GM12878 (cell line): ENCODE measurements at regions not wholly inside any gene's neighbourhood (a gene's known extent, or its start where the extent isn't known, plus 50 kb on each side); places are given as distances from the start of the nearest gene placed in this dataset.

Source experiments
- ATAC-seq: fragments of 200-7000 bp; cut with Tn5 transposase; 3 replicates; pipeline ENCODE4 v1.9.1; 2020; ENCODE audit warnings: mild to moderate bottlenecking, moderate library complexity
- BruUV-seq: library from RNA; stranded (reverse); fragments of 400-500 nt; replicated peaks from 2 replicates; lab custom pipeline; 2021; lab: Mats Ljungman, UMichigan
- CTCF ChIA-PET: fragments of 300-600 bp; sonication (Branson Sonifier 250); formaldehyde crosslinking; extraction: SDS; loops from one replicate; lab custom pipeline; 2021; ENCODE audit warnings: inconsistent platforms; lab: Yijun Ruan, JAX
- POLR2A ChIA-PET: fragments of 350-600 bp; formaldehyde crosslinking; extraction: SDS; loops from one replicate; lab custom pipeline; 2021; ENCODE audit warnings: inconsistent platforms; lab: Charles Lee
- RAD21 ChIA-PET: fragments of 300-600 bp; sonication (Branson Sonifier 250); formaldehyde crosslinking; loops from one replicate; lab custom pipeline; 2023; ENCODE audit warnings: antibody characterized with exemption; ENCODE audit not compliant: unreplicated experiment; lab: Charles Lee
- SMC1A ChIA-PET: fragments of 300-600 bp; sonication (Branson Sonifier 250); formaldehyde crosslinking; loops from one replicate; lab custom pipeline; 2023; ENCODE audit not compliant: unreplicated experiment, uncharacterized antibody; lab: Charles Lee
- DNase-seq: peaks from one replicate; pipeline ENCODE4 v3.0.0-alpha.2; 2011; ENCODE audit warnings: low read depth, low spot score
- FAIRE-seq: peaks from 3 replicates; lab custom pipeline; 2011; peaks lifted over from hg19 to GRCh38; lab: Jason Lieb, UNC
- H2AFZ ChIP-seq: 2 replicates; pipeline ENCODE4 v1.6.0; 2011; ENCODE audit warnings: low read depth, low read length, control low read depth; ENCODE audit not compliant: control insufficient read depth
- H3K27ac ChIP-seq: 2 replicates; pipeline ENCODE4 v1.5.1; 2011; ENCODE audit warnings: control low read depth; ENCODE audit not compliant: control insufficient read depth, insufficient read depth
- H3K27me3 ChIP-seq, 2 experiments: replicated peaks in 1 of 2; 2 replicates each; pipeline versions ENCODE4 v1.6.0 to v1.6.1; 2011; ENCODE audit warnings: low read length in 1 of 2; ENCODE audit not compliant: control insufficient read depth in 2 of 2, insufficient read depth in 2 of 2
- H3K36me3 ChIP-seq, 2 experiments: 2 replicates each; pipeline ENCODE4 v1.5.1; 2011; ENCODE audit warnings: low read length in 1 of 2; ENCODE audit not compliant: control insufficient read depth in 2 of 2, insufficient read depth in 2 of 2
- H3K4me1 ChIP-seq: 2 replicates; pipeline ENCODE4 v1.6.1; 2011; ENCODE audit warnings: mild to moderate bottlenecking, low read length, moderate library complexity, mixed read lengths; ENCODE audit not compliant: control insufficient read depth, insufficient read depth
- H3K4me2 ChIP-seq: 2 replicates; pipeline ENCODE4 v1.6.0; 2011; ENCODE audit warnings: control low read depth; ENCODE audit not compliant: control insufficient read depth, insufficient read depth
- H3K4me3 ChIP-seq: fragments of 200-600 bp; sonication (generic); 2 replicates; pipeline ENCODE4 v1.5.1; 2016
- H3K79me2 ChIP-seq: 2 replicates; pipeline ENCODE4 v1.6.0; 2011; ENCODE audit warnings: low read length; ENCODE audit not compliant: control insufficient read depth, insufficient read depth
- H3K9ac ChIP-seq: 2 replicates; pipeline ENCODE4 v1.8.0; 2011; ENCODE audit warnings: low read length, control low read depth, mixed read lengths; ENCODE audit not compliant: control insufficient read depth, insufficient read depth
- H3K9me3 ChIP-seq: replicated peaks from 3 replicates; pipeline ENCODE4 v1.5.1; 2011; ENCODE audit warnings: mild to moderate bottlenecking, low read length; ENCODE audit not compliant: control insufficient read depth, insufficient read depth
- H4K20me1 ChIP-seq: 2 replicates; pipeline ENCODE4 v1.6.0; 2011; ENCODE audit not compliant: control insufficient read depth, insufficient read depth
- LARP7 ChIP-seq: fragments of 450-650 bp; IDR thresholded peaks from 2 replicates; pipeline ENCODE4 v1.6.1; 2017; ENCODE audit warnings: mild to moderate bottlenecking
- MEF2A ChIP-seq: IDR thresholded peaks from 2 replicates; pipeline ENCODE4 v1.6.1; 2011; ENCODE audit warnings: low read depth, mild to moderate bottlenecking, low read length, moderate library complexity; ENCODE audit not compliant: insufficient read depth
- SP1 ChIP-seq: IDR thresholded peaks from one replicate; pipeline ENCODE4 v1.6.1; 2011; ENCODE audit warnings: low read depth, low read length
- WGBS: methylation state at CpG from one replicate; pipeline ENCODE4 v1.1.6; 2016; ENCODE audit warnings: low lambda C conversion rate; ENCODE audit not compliant: insufficient replicate concordance, insufficient coverage; ENCODE audit errors: missing lambda C conversion rate; 5-methylcytosine and 5-hydroxymethylcytosine counted together
- in situ Hi-C: fragments of 300-500 bp; cut with MboI; formaldehyde crosslinking; loops from 9 replicates; pipeline ENCODE4 v1.14.3; 2018; ENCODE audit warnings: mixed read lengths
- intact Hi-C: fragments of 100-400 bp; cut with micrococcal nuclease; formaldehyde crosslinking; loops from one replicate; pipeline ENCODE4 v1.14.2; 2022; ENCODE audit not compliant: unreplicated experiment
- TF ChIP-seq, protein P1 (sequence below): fragments of 450-650 bp; IDR thresholded peaks from 2 replicates; pipeline ENCODE4 v1.6.1; 2017; ENCODE audit warnings: mild to moderate bottlenecking, low read depth, inconsistent platforms; ENCODE audit not compliant: poor library complexity, severe bottlenecking
- TF ChIP-seq, protein P2 (sequence below): fragments of 450-650 bp; IDR thresholded peaks from 2 replicates; pipeline ENCODE4 v1.6.1; 2017; ENCODE audit warnings: mild to moderate bottlenecking, moderate library complexity

DNA sequence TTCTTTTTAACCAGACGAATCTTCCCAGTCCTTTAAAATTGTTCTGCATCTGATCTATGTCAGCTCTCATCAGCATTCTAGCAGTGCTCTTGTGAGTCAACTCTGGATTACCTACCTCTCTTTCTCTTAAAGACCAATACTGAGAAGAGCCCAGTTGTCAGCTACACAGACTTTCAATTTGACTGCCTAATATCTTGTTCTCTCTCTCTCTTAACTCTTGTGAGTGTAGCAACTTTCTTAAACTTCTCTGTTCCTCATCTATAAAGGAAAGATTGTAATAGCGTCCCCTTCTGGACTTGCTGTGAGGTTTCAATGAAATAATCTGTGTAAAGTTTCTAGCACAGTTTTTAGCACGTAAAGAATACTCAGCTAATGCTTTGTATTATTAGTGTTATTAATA lies 499.3 kb upstream of the ADAMTS5 start:
- in situ Hi-C loops (no loop called here), intact Hi-C loops (no loop called here)
- FAIRE-seq, result no peak
- Histone ChIP-seq H3K27ac (no peak overlapping the region), H3K4me2 (no peak overlapping the region), H4K20me1 (no peaks in the 10 kb centered on the region), H3K36me3 (no peaks in the 10 kb centered on the region), H3K9ac (no peak overlapping the region), H3K9me3 (no peaks in the 10 kb centered on the region), H3K27me3 (no peaks in the 10 kb centered on the region), H2AFZ (no peak overlapping the region), H3K79me2 (no peaks in the 10 kb centered on the region), H3K4me3 (no peak overlapping the region), H3K4me1 (no peaks in the 10 kb centered on the region)
- no peak for DNase-seq
- CTCF ChIA-PET, result interaction anchor here (0.6 kb wide), 1 partner anchor 585 kb away, joined by 3 read pairs; no protein-coding TSS in a partner anchor
- 28% methylated on average over 3 of the region's 3 CpGs for WGBS
- ATAC-seq, result no peak
- no TSS peak for BruUV-seq
- RAD21 ChIA-PET, result no interaction called here
- SMC1A ChIA-PET, result no interaction called here
- POLR2A ChIA-PET, result no interaction called here
- TF ChIP-seq, protein P1, sequence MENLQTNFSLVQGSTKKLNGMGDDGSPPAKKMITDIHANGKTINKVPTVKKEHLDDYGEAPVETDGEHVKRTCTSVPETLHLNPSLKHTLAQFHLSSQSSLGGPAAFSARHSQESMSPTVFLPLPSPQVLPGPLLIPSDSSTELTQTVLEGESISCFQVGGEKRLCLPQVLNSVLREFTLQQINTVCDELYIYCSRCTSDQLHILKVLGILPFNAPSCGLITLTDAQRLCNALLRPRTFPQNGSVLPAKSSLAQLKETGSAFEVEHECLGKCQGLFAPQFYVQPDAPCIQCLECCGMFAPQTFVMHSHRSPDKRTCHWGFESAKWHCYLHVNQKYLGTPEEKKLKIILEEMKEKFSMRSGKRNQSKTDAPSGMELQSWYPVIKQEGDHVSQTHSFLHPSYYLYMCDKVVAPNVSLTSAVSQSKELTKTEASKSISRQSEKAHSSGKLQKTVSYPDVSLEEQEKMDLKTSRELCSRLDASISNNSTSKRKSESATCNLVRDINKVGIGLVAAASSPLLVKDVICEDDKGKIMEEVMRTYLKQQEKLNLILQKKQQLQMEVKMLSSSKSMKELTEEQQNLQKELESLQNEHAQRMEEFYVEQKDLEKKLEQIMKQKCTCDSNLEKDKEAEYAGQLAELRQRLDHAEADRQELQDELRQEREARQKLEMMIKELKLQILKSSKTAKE, result no peak
- TF ChIP-seq MEF2A, result no peak
- TF ChIP-seq LARP7, result no peak
- TF ChIP-seq, protein P2, sequence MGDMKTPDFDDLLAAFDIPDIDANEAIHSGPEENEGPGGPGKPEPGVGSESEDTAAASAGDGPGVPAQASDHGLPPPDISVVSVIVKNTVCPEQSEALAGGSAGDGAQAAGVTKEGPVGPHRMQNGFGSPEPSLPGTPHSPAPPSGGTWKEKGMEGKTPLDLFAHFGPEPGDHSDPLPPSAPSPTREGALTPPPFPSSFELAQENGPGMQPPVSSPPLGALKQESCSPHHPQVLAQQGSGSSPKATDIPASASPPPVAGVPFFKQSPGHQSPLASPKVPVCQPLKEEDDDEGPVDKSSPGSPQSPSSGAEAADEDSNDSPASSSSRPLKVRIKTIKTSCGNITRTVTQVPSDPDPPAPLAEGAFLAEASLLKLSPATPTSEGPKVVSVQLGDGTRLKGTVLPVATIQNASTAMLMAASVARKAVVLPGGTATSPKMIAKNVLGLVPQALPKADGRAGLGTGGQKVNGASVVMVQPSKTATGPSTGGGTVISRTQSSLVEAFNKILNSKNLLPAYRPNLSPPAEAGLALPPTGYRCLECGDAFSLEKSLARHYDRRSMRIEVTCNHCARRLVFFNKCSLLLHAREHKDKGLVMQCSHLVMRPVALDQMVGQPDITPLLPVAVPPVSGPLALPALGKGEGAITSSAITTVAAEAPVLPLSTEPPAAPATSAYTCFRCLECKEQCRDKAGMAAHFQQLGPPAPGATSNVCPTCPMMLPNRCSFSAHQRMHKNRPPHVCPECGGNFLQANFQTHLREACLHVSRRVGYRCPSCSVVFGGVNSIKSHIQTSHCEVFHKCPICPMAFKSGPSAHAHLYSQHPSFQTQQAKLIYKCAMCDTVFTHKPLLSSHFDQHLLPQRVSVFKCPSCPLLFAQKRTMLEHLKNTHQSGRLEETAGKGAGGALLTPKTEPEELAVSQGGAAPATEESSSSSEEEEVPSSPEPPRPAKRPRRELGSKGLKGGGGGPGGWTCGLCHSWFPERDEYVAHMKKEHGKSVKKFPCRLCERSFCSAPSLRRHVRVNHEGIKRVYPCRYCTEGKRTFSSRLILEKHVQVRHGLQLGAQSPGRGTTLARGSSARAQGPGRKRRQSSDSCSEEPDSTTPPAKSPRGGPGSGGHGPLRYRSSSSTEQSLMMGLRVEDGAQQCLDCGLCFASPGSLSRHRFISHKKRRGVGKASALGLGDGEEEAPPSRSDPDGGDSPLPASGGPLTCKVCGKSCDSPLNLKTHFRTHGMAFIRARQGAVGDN, result no peak
- no peak for TF ChIP-seq SP1
